MM.1S (cell line): ENCODE measurements at regions not wholly inside any gene's neighbourhood (a gene's known extent, or its start where the extent isn't known, plus 50 kb on each side); places are given as distances from the start of the nearest gene placed in this dataset.

Experiments used
- CTCF ChIP-seq: fragments of 300-600 bp; sonication (generic); IDR thresholded peaks from 2 replicates; pipeline ENCODE4 v1.5.1; 2016; ENCODE audit warnings: antibody characterized with exemption, low read length, mixed read lengths
- EZH2 ChIP-seq: fragments of 300-600 bp; sonication (generic); optimal IDR thresholded peaks from 2 replicates; pipeline ENCODE3; 2017; ENCODE audit warnings: low read depth, mild to moderate bottlenecking, antibody characterized with exemption, low read length, mixed read lengths

- TF ChIP-seq EZH2: no peak
- TF ChIP-seq CTCF: no peak
These were observed 361.1 kb upstream of the SLITRK1 start for GRCh38 chr13:84243340-84243739.
